ENCODE measurements at regions not wholly inside any gene's neighbourhood (a gene's known extent, or its start where the extent isn't known, plus 50 kb on each side); places are given as distances from the start of the nearest gene placed in this dataset.

DNA sequence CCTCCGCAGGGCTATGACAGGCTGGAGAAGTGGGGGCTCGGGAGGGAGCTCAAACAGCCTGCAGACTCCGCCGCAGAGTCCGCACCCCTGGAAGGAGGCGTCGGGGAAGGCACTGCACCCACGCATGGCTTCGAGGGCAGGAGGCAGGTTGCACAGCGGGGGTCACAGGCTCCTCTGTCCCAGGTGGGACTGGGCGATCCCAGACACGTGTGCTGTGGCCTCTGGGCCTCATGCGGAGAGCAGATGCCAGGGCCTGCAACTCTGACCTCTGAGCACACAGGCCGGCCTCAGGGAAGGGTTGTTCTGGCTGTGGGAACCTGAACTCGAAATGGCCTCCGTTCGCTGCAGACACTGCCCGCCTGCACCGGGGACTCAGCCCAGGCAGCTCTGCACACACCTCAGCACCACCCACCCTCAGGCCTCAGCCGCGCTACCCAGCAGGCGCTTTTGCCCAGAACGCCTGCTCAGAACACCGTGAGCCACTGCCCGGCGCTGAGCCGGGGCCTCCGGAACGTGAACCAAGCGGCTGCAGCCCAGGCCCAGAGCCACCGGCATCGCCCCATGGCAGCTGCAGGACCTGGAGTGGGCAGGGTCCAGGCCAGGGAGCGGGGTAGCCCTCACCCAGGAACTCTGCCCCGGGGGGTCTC lies 71.8 kb upstream of the ADGRA1 start:
- H3K4me3 ChIP-seq (ENCODE audit: low read depth in 2 of 2, low read length in 1 of 2), result no peak overlapping the region
- no peak overlapping the region for H3K4me2 ChIP-seq
- POLR2A ChIA-PET, result no interaction called here
- H3K4me1 ChIP-seq (ENCODE audit: control insufficient read depth in 1 of 2, insufficient read depth in 2 of 2, low read depth in 1 of 2, low read length in 1 of 2), result no peaks in the 10 kb centered on the region
- no peak overlapping the region for H3K9ac ChIP-seq
- no peaks in the 10 kb centered on the region for H4K20me1 ChIP-seq (ENCODE audit: insufficient read depth)
- no peaks in the 10 kb centered on the region for H3K9me2 ChIP-seq
- no peak for DNase-seq
- CTCF ChIA-PET, result no interaction called here
- peaks cover 6% of the 10 kb centered on the region for H3F3A ChIP-seq (replicated peaks; ENCODE audit: insufficient read depth)
- H3K27me3 ChIP-seq (ENCODE audit: insufficient read depth), result no peaks in the 10 kb centered on the region
- no peaks in the 10 kb centered on the region for H3K79me2 ChIP-seq (ENCODE audit: insufficient read depth)
- H2AFZ ChIP-seq (ENCODE audit: low read depth), result no peak overlapping the region
- WGBS (ENCODE audit: low lambda C conversion rate), result 76% methylated on average over 28 of the region's 34 CpGs
- no peak overlapping the region for H3K27ac ChIP-seq (ENCODE audit: low read depth in 2 of 2, low read length in 1 of 2)
- no peaks in the 10 kb centered on the region for H3K9me3 ChIP-seq
- TF ChIP-seq TAF1 (IDR thresholded peaks at IDR 0.05; ENCODE audit: borderline replicate concordance, low read depth, low read length) (no peak), YY1 (IDR thresholded peaks at IDR 0.05; ENCODE audit: low read depth) (no peak), IRF3 (IDR thresholded peaks at IDR 0.05; ENCODE audit: low read depth, low read length) (no peak), RFX5 (IDR thresholded peaks at IDR 0.05; ENCODE audit: low read length) (no peak), RCOR1 (IDR thresholded peaks at IDR 0.05; ENCODE audit: low read length) (no peak), POLR2AphosphoS5 (IDR thresholded peaks at IDR 0.05; ENCODE audit: low read depth, low read length) (no peak), SMC3 (IDR thresholded peaks at IDR 0.05; ENCODE audit: low read depth, low read length) (no peak), EP300 (IDR thresholded peaks at IDR 0.05; ENCODE audit: borderline replicate concordance in 1 of 2, low read depth in 1 of 2, low read length in 1 of 2) (no peak), SIN3A (IDR thresholded peaks at IDR 0.05; ENCODE audit: borderline replicate concordance, low read depth, low read length) (no peak), JUND (IDR thresholded peaks at IDR 0.05) (no peak), TEAD4 (IDR thresholded peaks at IDR 0.05; ENCODE audit: borderline replicate concordance, insufficient read depth) (no peak), FOXM1 (IDR thresholded peaks at IDR 0.05; ENCODE audit: low read depth) (no peak), FOXJ3 (CRISPR knock-in tag; IDR thresholded peaks at IDR 0.05) (no peak)
- TF ChIP-seq, protein P1, sequence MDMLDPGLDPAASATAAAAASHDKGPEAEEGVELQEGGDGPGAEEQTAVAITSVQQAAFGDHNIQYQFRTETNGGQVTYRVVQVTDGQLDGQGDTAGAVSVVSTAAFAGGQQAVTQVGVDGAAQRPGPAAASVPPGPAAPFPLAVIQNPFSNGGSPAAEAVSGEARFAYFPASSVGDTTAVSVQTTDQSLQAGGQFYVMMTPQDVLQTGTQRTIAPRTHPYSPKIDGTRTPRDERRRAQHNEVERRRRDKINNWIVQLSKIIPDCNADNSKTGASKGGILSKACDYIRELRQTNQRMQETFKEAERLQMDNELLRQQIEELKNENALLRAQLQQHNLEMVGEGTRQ (IDR thresholded peaks at IDR 0.05; ENCODE audit: borderline replicate concordance, low read depth, low read length), result no peak
- TF ChIP-seq, protein P2, sequence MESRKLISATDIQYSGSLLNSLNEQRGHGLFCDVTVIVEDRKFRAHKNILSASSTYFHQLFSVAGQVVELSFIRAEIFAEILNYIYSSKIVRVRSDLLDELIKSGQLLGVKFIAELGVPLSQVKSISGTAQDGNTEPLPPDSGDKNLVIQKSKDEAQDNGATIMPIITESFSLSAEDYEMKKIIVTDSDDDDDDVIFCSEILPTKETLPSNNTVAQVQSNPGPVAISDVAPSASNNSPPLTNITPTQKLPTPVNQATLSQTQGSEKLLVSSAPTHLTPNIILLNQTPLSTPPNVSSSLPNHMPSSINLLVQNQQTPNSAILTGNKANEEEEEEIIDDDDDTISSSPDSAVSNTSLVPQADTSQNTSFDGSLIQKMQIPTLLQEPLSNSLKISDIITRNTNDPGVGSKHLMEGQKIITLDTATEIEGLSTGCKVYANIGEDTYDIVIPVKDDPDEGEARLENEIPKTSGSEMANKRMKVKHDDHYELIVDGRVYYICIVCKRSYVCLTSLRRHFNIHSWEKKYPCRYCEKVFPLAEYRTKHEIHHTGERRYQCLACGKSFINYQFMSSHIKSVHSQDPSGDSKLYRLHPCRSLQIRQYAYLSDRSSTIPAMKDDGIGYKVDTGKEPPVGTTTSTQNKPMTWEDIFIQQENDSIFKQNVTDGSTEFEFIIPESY (IDR thresholded peaks at IDR 0.05; ENCODE audit: borderline replicate concordance, low read depth), result no peak
- no peaks in the 10 kb centered on the region for H3K36me3 ChIP-seq (replicated peaks in 1 of 2; ENCODE audit: control insufficient read depth in 1 of 2, insufficient read depth in 2 of 2, low read length in 1 of 2)

Measured in SK-N-SH (cell line).